ENCODE measurements at regions not wholly inside any gene's neighbourhood (a gene's known extent, or its start where the extent isn't known, plus 50 kb on each side); places are given as distances from the start of the nearest gene placed in this dataset.

DNA sequence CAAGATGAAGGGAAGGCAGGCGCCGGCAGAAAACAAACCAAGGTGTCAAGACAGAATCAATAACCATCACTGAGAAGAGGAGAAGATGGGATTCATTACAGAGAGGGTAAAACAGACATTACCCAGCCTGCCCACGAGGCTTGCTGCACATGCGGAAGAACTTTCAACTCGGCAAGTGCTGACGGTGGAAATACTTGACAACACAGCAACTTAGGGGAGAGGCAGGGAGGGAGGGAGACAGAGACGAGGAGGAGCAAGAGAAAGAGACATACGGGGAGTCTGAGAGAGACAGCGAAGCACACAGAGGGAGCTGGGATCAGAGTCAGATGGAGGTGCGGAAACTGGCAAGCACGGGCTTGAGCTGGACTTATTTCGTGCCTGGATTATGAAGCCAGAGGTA, 129.3 kb upstream of the NECTIN1 start:
- no peak for TF ChIP-seq EZH2phosphoT487 (IDR thresholded peaks at IDR 0.05; ENCODE audit: low read depth)
- TF ChIP-seq CTCF (IDR thresholded peaks at IDR 0.05; ENCODE audit: low read depth, low read length) = no peak
- H3K4me1 ChIP-seq (ENCODE audit: low read length) = no peaks in the 10 kb centered on the region
- peaks cover 33% of the 10 kb centered on the region for H3K27me3 ChIP-seq (ENCODE audit: low read depth, low read length)
- H4K20me1 ChIP-seq (ENCODE audit: insufficient read depth, low read length) = no peaks in the 10 kb centered on the region
- no peaks in the 10 kb centered on the region for H3K79me2 ChIP-seq (ENCODE audit: low read length)
- no peak overlapping the region for H2AFZ ChIP-seq (ENCODE audit: low read depth, low read length)
- no peak overlapping the region for H3K27ac ChIP-seq (ENCODE audit: low read length)
- no peak overlapping the region for H3K4me3 ChIP-seq (ENCODE audit: low read length)
- H3K9ac ChIP-seq (ENCODE audit: low read length) = no peak overlapping the region
- no peaks in the 10 kb centered on the region for H3K36me3 ChIP-seq (replicated peaks; ENCODE audit: low read depth, low read length)
- no peaks in the 10 kb centered on the region for H3K9me3 ChIP-seq (ENCODE audit: insufficient read depth, low read length)
- H3K4me2 ChIP-seq (ENCODE audit: low read length) = no peak overlapping the region

GRCh38 chr11:119856681-119857485, 127.9 kb upstream of the NECTIN1 start:
- H3K27me3 ChIP-seq (ENCODE audit: low read depth, low read length) = peaks cover 33% of the 10 kb centered on the region
- H3K9me3 ChIP-seq (ENCODE audit: insufficient read depth, low read length) = no peaks in the 10 kb centered on the region
- no peaks in the 10 kb centered on the region for H3K4me1 ChIP-seq (ENCODE audit: low read length)
- H3K4me3 ChIP-seq (ENCODE audit: low read length) = no peak overlapping the region
- H3K27ac ChIP-seq (ENCODE audit: low read length) = no peak overlapping the region
- no peak overlapping the region for H2AFZ ChIP-seq (ENCODE audit: low read depth, low read length)
- H4K20me1 ChIP-seq (ENCODE audit: insufficient read depth, low read length) = no peaks in the 10 kb centered on the region
- no peaks in the 10 kb centered on the region for H3K36me3 ChIP-seq (replicated peaks; ENCODE audit: low read depth, low read length)
- no peak overlapping the region for H3K9ac ChIP-seq (ENCODE audit: low read length)
- no peak overlapping the region for H3K4me2 ChIP-seq (ENCODE audit: low read length)
- no peaks in the 10 kb centered on the region for H3K79me2 ChIP-seq (ENCODE audit: low read length)
- TF ChIP-seq CTCF (IDR thresholded peaks at IDR 0.05; ENCODE audit: low read depth, low read length) = no peak
- no peak for TF ChIP-seq EZH2phosphoT487 (IDR thresholded peaks at IDR 0.05; ENCODE audit: low read depth)

DNA sequence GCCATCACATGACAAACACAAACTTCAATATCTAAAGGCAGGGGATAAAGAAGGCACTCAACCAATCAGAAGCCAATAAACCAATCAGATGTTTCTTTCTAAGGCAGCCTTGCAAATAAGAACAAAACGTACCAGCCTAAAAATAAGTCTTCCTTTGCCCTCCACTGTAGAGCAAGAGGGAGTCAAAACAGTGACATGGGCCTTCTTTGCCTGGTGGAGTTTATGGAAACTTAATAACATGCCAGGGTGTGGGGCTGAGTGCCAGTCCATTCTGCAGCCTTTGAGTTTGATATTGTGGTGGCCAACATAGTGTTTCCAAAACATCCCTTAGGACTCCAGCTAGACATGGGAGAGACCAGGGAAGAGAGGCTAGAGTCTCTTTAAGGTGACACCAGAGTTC, 126.1 kb upstream of the NECTIN1 start:
- Histone ChIP-seq H3K4me3 (ENCODE audit: low read length) (no peak overlapping the region), H3K9me3 (ENCODE audit: insufficient read depth, low read length) (no peaks in the 10 kb centered on the region), H3K27ac (ENCODE audit: low read length) (no peak overlapping the region), H3K4me1 (ENCODE audit: low read length) (peaks cover 4% of the 10 kb centered on the region), H3K79me2 (ENCODE audit: low read length) (no peaks in the 10 kb centered on the region), H4K20me1 (ENCODE audit: insufficient read depth, low read length) (no peaks in the 10 kb centered on the region), H2AFZ (ENCODE audit: low read depth, low read length) (no peak overlapping the region), H3K27me3 (ENCODE audit: low read depth, low read length) (peaks cover 21% of the 10 kb centered on the region), H3K4me2 (ENCODE audit: low read length) (no peak overlapping the region), H3K9ac (ENCODE audit: low read length) (no peak overlapping the region), H3K36me3 (replicated peaks; ENCODE audit: low read depth, low read length) (no peaks in the 10 kb centered on the region)
- TF ChIP-seq EZH2phosphoT487 (IDR thresholded peaks at IDR 0.05; ENCODE audit: low read depth) = no peak
- no peak for TF ChIP-seq CTCF (IDR thresholded peaks at IDR 0.05; ENCODE audit: low read depth, low read length)

DNA sequence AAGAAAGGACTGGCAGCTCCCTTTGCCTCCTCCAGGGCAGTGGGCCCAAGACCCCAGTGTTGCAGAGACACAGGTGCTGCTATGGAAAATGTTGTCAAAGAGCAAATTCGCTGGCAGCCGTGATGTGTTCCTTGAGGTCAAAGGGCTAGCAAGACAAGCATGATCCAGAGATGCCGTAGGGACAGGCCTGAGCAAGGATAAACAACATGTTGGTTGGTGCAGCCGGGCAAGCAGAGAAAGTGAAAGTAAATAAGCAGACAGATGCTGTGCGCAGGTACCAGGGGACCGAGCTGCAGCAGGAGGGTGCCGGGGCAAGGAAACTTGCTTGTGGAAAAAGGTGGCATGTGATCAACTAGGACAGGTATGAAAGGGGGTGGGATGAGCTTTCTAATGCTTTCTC, 125.5 kb upstream of the NECTIN1 start:
- Histone ChIP-seq H3K36me3 (replicated peaks; ENCODE audit: low read depth, low read length) (no peaks in the 10 kb centered on the region), H3K27ac (ENCODE audit: low read length) (no peak overlapping the region), H3K4me3 (ENCODE audit: low read length) (no peak overlapping the region), H3K9me3 (ENCODE audit: insufficient read depth, low read length) (no peaks in the 10 kb centered on the region), H4K20me1 (ENCODE audit: insufficient read depth, low read length) (no peaks in the 10 kb centered on the region), H3K4me1 (ENCODE audit: low read length) (peaks cover 9% of the 10 kb centered on the region), H2AFZ (ENCODE audit: low read depth, low read length) (no peak overlapping the region), H3K27me3 (ENCODE audit: low read depth, low read length) (peaks cover 21% of the 10 kb centered on the region), H3K79me2 (ENCODE audit: low read length) (no peaks in the 10 kb centered on the region), H3K9ac (ENCODE audit: low read length) (no peak overlapping the region), H3K4me2 (ENCODE audit: low read length) (no peak overlapping the region)
- TF ChIP-seq CTCF (IDR thresholded peaks at IDR 0.05; ENCODE audit: low read depth, low read length) = no peak
- no peak for TF ChIP-seq EZH2phosphoT487 (IDR thresholded peaks at IDR 0.05; ENCODE audit: low read depth)
